AG09309 (cell line): ENCODE measurements at regions not wholly inside any gene's neighbourhood (a gene's known extent, or its start where the extent isn't known, plus 50 kb on each side); places are given as distances from the start of the nearest gene placed in this dataset.
A peak's percentile ranks its signal among the peaks of the same experiment; 100 is the strongest.

ENCODE experiments used
- DNase-seq: peaks from one replicate; pipeline ENCODE4 v3.0.0-alpha.2; 2010; ENCODE audit warnings: low read depth
- H3K4me3 ChIP-seq: 2 replicates; pipeline ENCODE4 v1.5.1; 2011; ENCODE audit warnings: mild to moderate bottlenecking, low read depth, low read length, moderate library complexity; ENCODE audit not compliant: control insufficient read depth
- CTCF ChIP-seq: IDR thresholded peaks from 2 replicates; pipeline ENCODE4 v1.5.1; 2011; ENCODE audit warnings: mild to moderate bottlenecking, low read depth, low read length, inconsistent platforms; ENCODE audit not compliant: insufficient read depth, control insufficient read depth; ENCODE audit errors: missing control alignments

DNA sequence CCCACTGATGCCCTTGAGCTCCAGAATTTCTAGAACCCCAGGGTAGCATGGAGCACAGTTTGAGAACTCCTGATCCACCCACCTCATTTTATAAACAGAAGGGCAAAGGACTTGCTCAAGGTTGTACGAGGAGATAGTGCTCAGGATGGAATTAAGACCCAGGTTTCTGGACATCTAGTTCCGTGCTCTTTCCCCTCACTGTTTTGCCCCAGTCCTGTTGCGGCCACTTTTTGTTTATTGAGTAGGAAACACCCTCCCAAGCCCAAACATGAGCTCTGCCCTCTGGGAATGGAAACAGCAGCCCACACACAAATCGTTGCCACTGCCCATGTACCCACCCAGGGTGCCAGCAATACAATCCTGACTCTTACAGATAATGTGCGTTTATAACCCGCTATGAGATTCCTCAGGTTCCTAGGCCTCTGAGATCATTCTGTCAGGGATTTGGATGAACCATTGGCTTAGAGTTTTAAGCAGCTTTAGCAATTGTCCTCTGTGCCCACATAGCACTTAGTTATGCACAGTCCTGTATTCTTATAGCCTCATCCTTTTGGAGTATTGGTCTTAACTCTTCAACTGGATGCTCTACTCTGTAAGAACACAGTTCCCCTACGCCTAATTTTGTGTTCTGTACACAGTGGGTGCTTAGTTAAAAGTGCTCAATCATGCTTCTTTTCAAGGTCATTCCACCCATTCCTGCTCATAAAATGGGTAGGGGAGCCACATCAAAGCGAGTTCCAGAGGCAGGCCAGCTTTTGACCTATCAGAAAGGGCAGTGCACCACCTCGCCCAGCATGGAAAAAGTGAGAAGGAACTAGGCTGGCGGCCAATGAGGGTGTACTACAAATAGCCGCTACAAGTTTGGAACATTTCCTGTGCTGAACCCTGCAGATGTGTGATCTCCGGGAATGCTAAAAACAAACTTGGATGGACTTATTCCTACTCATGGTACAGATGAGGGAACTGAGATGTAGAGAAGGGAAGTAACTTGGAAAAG is 60.3 kb upstream of the IGFBP2 start:
- DNase-seq: peak; percentile 39
- no peak overlapping the region for H3K4me3 ChIP-seq
- no peak for TF ChIP-seq CTCF

GRCh38 chr2:216574046-216574445 is 59.2 kb upstream of the IGFBP2 start:
- DNase-seq: peak; percentile 91
- H3K4me3 ChIP-seq: no peak overlapping the region
- TF ChIP-seq CTCF: no peak

- DNase-seq: no peak
- no peak for TF ChIP-seq CTCF
- H3K4me3 ChIP-seq: no peak overlapping the region
Observed at GRCh38 chr2:216574586-216574985, 58.6 kb upstream of the IGFBP2 start.

- no peak for TF ChIP-seq CTCF
- no peak for DNase-seq
- H3K4me3 ChIP-seq: no peak overlapping the region
Observed at GRCh38 chr2:216575465-216575864, 57.8 kb upstream of the IGFBP2 start.

DNA sequence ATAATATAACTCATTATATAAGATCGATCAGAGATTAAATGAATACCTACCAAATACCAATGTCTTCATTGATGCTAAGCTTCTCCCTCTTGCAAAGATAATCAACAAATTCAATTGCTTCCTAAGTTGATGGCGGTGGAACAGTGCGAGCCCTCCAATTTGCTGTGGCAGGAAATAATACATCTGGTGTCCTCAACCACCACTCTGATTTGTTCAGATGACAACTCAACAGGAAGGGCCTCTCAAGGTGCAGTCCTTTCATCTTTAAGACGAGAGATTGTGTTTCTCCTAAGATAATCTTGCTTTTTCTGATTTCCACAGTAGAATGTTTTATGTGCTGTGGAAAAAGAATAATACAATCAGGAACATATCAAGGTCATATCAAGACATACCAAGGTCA is 56.6 kb upstream of the IGFBP2 start:
- DNase-seq: no peak
- no peak for TF ChIP-seq CTCF
- H3K4me3 ChIP-seq: no peak overlapping the region

DNA sequence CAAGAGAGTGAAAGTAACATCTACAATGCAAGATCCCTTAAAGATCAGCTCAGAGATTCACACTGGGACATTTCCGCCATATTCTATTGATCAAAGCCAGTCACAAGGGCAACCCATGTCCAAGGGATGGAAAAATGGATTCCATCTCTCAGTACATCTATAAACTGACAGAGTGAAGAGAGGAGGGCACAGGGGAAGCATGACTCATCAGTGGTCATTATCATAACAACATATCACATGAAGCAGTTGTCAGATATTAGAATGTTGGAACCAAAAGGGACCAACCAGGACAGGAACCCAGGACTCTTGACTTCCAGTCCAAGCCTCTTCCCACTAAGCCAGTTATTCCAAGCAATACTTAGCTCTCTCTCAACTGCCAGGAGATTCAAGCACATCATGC is 54.9 kb upstream of the IGFBP2 start:
- no peak overlapping the region for H3K4me3 ChIP-seq
- DNase-seq: no peak
- TF ChIP-seq CTCF: no peak
